ENCODE measurements at regions not wholly inside any gene's neighbourhood (a gene's known extent, or its start where the extent isn't known, plus 50 kb on each side); places are given as distances from the start of the nearest gene placed in this dataset.

DNA sequence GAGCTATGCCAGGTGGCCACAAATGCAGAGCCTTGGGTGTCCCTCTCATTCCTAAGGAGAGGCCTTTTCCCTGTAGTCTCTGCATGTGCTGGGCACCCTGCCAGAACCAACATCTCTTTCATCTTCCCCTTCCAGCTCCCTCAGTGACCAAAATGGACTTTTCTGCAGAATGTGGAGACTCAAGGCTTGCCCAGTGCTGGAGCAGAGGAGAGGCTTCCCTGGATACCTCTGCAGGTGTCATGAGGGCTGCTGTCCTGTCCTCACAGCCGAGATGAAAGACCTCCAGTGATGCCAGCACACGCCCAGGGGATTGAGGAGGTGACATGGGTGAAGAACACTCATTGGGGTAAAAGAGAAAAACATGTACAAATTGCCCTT lies 347.0 kb upstream of the AJAP1 start:
- FAIRE-seq (no peak), DNase-seq (ENCODE audit: insufficient read length, low spot score) (no peak)
- no peak for TF ChIP-seq POLR2A (IDR thresholded peaks at IDR 0.05; ENCODE audit: low read depth, low read length)

GRCh38 chr1:4307911-4308545 lies 346.4 kb upstream of the AJAP1 start:
- TF ChIP-seq POLR2A (IDR thresholded peaks at IDR 0.05; ENCODE audit: low read depth, low read length): no peak
- DNase-seq (ENCODE audit: insufficient read length, low spot score) (no peak), FAIRE-seq (no peak)

- no peak for FAIRE-seq
- DNase-seq (ENCODE audit: insufficient read length, low spot score): no peak
- no peak for TF ChIP-seq POLR2A (IDR thresholded peaks at IDR 0.05; ENCODE audit: low read depth, low read length)
Observed at GRCh38 chr1:4308806-4309205, 345.6 kb upstream of the AJAP1 start.

DNA sequence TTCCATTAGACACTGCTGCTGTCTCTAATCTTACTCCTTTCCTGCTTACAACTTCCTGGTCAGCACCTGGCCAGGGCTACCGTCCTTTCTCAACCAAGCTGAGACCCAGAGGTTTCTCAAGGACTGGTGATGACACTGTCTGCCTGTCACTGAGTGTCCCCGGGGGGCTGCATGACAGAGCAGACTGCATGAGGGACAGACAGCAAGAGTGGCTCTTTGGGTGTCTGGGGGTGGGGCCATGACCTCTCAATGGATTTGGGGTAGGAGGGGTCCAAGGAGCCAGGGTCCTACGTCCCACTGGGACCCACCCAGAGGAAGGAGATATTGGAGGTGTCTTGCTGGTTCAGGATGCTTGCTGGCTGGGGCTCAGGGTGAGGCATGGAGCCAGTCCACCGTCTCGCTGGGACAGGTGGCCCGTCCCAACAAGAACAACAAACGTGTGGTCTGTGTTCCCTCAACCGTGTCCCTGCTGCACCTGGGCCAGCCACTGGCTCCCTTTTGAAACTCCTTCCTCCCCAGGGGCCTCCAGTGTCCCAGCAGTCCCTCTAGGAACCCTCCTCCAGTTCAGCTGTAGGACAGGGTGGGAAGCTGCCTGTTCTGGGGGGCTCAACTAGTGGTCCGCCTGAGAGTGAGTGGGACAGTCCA lies 344.6 kb upstream of the AJAP1 start:
- TF ChIP-seq POLR2A (IDR thresholded peaks at IDR 0.05; ENCODE audit: low read depth, low read length): no peak
- DNase-seq (ENCODE audit: insufficient read length, low spot score): no peak
- no peak for FAIRE-seq

GRCh38 chr1:4310396-4310923 lies 343.9 kb upstream of the AJAP1 start:
- FAIRE-seq: no peak
- DNase-seq (ENCODE audit: insufficient read length, low spot score): no peak
- no peak for TF ChIP-seq POLR2A (IDR thresholded peaks at IDR 0.05; ENCODE audit: low read depth, low read length)

DNA sequence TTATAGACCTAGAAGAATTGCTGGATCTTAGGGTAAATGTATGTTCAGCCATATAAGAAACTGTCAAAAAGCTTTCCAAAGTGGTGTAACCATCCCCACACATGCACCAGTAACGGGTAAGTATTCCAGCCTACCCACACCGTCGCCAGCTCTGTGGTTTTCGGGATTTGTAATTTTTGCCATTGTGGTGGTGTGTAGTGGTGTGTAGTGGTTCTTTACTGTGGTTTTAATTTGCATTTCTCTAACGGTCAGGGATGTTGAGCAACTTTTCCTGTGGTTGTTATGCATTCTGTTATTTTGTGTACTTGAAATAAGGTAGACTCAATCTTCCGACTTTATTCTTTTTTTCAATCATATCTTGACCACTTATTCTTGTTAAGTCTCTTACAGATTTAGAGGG lies 342.4 kb upstream of the AJAP1 start:
- TF ChIP-seq POLR2A (IDR thresholded peaks at IDR 0.05; ENCODE audit: low read depth, low read length): no peak
- FAIRE-seq: no peak
- no peak for DNase-seq (ENCODE audit: insufficient read length, low spot score)

DNA sequence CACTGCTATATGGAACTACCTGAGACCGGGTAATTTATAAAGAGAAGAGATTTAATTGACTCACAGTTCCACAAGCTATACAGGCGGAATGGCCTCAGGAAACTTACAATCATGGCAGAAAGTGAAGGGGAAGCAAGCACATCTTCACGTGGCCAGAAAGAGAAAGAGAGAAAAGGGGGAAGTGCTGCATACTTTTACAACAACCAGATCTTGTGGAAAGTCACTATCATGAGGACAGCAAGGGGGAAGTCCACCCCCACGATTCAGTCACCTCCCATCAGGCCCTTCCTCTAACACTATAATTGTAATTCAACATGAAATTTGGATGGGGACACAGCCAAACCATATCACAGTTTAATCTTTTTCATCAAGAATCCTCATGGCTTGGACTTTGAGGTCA lies 339.2 kb upstream of the AJAP1 start:
- FAIRE-seq: no peak
- no peak for DNase-seq (ENCODE audit: insufficient read length, low spot score)
- TF ChIP-seq POLR2A (IDR thresholded peaks at IDR 0.05; ENCODE audit: low read depth, low read length): no peak

DNA sequence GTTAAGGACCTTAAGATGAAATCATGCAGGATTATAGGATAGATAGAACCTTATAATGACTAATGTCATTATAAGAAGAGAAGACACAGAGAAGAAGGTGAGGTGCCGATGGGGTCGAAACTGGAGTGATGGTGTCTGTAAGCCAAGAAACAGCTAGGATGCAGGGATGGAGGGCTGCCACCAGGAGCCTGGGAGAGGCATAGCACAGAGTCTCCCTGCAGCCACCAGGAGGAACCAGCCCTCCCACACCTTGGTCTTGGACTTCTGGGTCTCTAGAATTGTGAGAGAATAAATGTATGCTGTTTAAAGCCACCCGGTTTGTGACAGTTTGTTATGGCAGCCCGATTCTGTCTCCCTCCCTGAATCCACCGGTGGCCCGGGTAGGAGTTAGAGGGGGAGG lies 337.2 kb upstream of the AJAP1 start:
- TF ChIP-seq POLR2A (IDR thresholded peaks at IDR 0.05; ENCODE audit: low read depth, low read length): no peak
- no peak for DNase-seq (ENCODE audit: insufficient read length, low spot score)
- no peak for FAIRE-seq

DNA sequence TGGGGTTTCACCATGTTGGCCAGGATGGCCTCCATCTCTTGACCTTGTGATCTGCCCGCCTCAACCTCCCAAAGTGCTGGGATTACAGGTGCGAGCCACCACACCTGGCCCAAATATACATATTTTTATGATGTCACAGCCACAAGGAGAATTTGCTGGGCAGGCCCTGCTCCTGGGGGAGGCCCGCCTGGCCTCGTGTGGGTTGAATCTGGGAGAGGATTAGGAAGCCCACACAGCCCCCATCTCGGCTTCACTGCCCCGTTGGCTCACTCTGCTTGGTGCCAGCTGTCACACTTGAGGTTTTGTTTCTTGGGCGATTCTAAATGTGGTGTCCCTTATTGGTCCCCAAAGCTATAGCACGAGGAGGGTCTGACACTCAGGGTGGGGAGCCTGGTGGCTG lies 335.7 kb upstream of the AJAP1 start:
- no peak for TF ChIP-seq POLR2A (IDR thresholded peaks at IDR 0.05; ENCODE audit: low read depth, low read length)
- DNase-seq (ENCODE audit: insufficient read length, low spot score): no peak
- FAIRE-seq: no peak

DNA sequence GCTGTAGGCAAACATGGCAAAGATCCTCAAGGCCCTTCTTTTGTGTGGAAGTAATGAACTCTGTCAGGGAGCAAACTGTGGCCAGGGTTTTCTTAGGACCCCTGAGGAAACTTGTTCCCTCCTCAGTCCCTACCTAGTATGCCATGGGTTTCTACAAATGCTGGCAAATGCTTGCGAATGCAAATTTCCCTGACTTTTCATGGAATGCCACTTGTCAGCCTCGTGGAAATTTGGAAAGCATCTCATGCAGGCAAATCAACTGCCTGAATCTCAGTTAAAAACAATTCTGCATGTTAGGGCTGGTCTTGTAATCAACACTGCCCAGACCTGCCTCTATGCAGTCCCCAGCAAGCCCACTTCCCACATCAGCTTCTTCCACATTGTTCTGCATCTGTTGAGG lies 334.9 kb upstream of the AJAP1 start:
- no peak for TF ChIP-seq POLR2A (IDR thresholded peaks at IDR 0.05; ENCODE audit: low read depth, low read length)
- DNase-seq (ENCODE audit: insufficient read length, low spot score) (no peak), FAIRE-seq (no peak)

DNA sequence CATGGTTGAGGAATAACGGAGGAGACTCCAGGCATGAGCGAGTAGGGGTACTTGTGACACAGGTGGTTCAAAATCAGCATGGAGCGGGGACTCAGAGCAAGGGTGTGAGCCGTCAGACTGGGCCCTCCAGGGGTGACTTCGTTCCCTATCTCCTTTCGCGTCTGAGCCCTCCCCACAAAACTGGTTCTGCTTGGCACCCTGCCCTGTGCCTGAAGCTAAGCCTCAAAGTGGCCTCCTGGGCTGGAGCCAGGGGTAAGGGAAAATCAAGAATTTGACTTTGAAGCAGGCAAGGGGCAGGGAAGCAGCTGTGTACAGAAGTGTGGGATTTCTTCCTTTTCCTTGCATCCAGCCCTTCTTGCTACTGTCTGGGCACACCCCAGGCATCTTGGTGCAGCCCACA lies 331.5 kb upstream of the AJAP1 start:
- FAIRE-seq: no peak
- DNase-seq (ENCODE audit: insufficient read length, low spot score): no peak
- TF ChIP-seq POLR2A (IDR thresholded peaks at IDR 0.05; ENCODE audit: low read depth, low read length): no peak

DNA sequence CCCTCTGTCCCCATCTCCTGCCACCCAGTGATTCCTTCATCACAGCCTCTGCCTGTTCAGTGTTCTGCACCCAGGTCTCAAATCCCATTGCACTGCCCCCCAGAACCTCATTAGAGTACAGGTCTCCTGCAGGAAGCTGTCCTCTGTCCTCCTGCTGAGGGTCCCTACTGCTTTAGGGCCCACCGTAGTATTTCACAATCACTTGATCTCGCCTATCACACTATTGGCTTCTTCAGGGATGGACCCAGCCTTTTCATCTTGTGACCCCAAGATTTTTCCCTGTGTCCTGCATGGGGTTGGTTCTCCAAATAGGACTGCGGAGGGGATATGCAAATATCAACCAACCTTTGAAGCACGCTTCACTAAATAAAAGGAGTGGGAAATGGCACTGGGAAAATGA lies 331.1 kb upstream of the AJAP1 start:
- FAIRE-seq: no peak

GRCh38 chr1:4324525-4324924 lies 329.9 kb upstream of the AJAP1 start:
- FAIRE-seq: no peak
- no peak for DNase-seq (ENCODE audit: insufficient read length, low spot score)

More for the DNA sequence above, 331.1 kb upstream of the AJAP1 start:
- DNase-seq (ENCODE audit: insufficient read length, low spot score): no peak
- no peak for TF ChIP-seq POLR2A (IDR thresholded peaks at IDR 0.05; ENCODE audit: low read depth, low read length)

DNA sequence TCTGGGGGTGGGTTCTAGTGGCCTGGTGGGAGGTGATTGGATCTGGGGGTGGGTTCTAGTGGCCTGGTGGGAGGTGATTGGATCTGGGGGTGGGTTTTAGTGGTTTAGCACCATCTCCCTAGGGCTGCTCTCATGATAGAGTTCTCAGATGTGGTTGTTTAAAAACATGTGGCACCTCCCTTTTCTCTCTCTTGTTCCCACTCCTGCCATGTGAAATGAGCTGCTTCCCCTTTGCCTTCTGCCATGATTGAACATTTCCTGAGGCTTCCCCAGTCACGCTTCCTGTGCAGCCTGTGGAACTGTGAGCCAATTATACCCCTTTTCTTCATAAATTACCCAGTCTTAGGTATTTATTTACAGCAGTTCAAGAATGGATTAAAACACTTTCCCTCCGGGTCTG lies 327.3 kb upstream of the AJAP1 start:
- DNase-seq (ENCODE audit: insufficient read length, low spot score): no peak
- no peak for FAIRE-seq
- no peak for TF ChIP-seq POLR2A (IDR thresholded peaks at IDR 0.05; ENCODE audit: low read depth, low read length)

More at GRCh38 chr1:4324525-4324924, 329.9 kb upstream of the AJAP1 start:
- no peak for TF ChIP-seq POLR2A (IDR thresholded peaks at IDR 0.05; ENCODE audit: low read depth, low read length)

- no peak for TF ChIP-seq POLR2A (IDR thresholded peaks at IDR 0.05; ENCODE audit: low read depth, low read length)
- DNase-seq (ENCODE audit: insufficient read length, low spot score) (no peak), FAIRE-seq (no peak)
Observed at GRCh38 chr1:4328402-4329071, 325.9 kb upstream of the AJAP1 start.
